ENCODE measurements at regions not wholly inside any gene's neighbourhood (a gene's known extent, or its start where the extent isn't known, plus 50 kb on each side); places are given as distances from the start of the nearest gene placed in this dataset.

DNA sequence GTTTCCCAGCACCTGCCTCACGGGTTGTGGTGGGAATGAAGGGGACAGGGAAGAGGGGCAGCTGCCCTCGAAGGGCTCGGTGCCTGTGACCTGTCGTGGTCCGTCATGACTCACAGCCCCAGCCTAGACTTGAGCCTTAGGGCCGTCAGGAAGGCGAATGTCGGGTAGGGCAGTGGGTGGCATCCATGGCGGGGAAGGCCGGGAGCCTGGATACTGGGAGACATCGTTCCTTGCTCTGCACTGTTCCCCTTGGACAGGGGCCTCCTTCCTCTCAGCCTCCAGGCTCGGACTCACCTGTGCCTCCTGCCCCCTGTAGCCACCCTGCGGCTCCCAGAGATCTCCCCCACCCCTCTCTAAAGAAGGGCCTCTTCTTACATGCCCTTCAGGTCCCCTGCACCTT is 52.2 kb upstream of the APCDD1L start:
- Histone ChIP-seq H2AFZ (ENCODE audit: low read length) (no peak overlapping the region), H3K4me3 (ENCODE audit: low read depth, low read length, poor library complexity, severe bottlenecking) (no peak overlapping the region), H3K9me2 (ENCODE audit: insufficient read depth, low read length) (no peaks in the 10 kb centered on the region), H3K27ac (ENCODE audit: low read depth, low read length, poor library complexity, severe bottlenecking) (no peak overlapping the region), H3K9me3 (ENCODE audit: low read length) (no peaks in the 10 kb centered on the region), H3K79me2 (ENCODE audit: insufficient read depth, low read depth, low read length) (no peaks in the 10 kb centered on the region), H4K20me1 (ENCODE audit: insufficient read depth, low read length) (no peaks in the 10 kb centered on the region), H3K36me3 (ENCODE audit: insufficient read depth, low read length) (no peaks in the 10 kb centered on the region), H3K4me1 (ENCODE audit: insufficient read depth, low read length, poor library complexity, severe bottlenecking) (no peaks in the 10 kb centered on the region), H3K4me2 (ENCODE audit: low read length) (no peak overlapping the region)
- intact Hi-C loops (cut with micrococcal nuclease; ENCODE audit: unreplicated experiment): no loop called here
- no TSS peak for BruUV-seq (replicated peaks)
- ChIA-PET CTCF (ENCODE audit: unreplicated experiment) (no interaction called here), POLR2A (no interaction called here)
- no peak for DNase-seq (ENCODE audit: low spot score)
- TF ChIP-seq EZH2phosphoT487 (IDR thresholded peaks at IDR 0.05; ENCODE audit: borderline replicate concordance, low read depth, low read length): no peak
- TF ChIP-seq, protein P1, sequence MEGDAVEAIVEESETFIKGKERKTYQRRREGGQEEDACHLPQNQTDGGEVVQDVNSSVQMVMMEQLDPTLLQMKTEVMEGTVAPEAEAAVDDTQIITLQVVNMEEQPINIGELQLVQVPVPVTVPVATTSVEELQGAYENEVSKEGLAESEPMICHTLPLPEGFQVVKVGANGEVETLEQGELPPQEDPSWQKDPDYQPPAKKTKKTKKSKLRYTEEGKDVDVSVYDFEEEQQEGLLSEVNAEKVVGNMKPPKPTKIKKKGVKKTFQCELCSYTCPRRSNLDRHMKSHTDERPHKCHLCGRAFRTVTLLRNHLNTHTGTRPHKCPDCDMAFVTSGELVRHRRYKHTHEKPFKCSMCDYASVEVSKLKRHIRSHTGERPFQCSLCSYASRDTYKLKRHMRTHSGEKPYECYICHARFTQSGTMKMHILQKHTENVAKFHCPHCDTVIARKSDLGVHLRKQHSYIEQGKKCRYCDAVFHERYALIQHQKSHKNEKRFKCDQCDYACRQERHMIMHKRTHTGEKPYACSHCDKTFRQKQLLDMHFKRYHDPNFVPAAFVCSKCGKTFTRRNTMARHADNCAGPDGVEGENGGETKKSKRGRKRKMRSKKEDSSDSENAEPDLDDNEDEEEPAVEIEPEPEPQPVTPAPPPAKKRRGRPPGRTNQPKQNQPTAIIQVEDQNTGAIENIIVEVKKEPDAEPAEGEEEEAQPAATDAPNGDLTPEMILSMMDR (conservative IDR thresholded peaks at IDR 0.05; ENCODE audit: low read length): no peak

DNA sequence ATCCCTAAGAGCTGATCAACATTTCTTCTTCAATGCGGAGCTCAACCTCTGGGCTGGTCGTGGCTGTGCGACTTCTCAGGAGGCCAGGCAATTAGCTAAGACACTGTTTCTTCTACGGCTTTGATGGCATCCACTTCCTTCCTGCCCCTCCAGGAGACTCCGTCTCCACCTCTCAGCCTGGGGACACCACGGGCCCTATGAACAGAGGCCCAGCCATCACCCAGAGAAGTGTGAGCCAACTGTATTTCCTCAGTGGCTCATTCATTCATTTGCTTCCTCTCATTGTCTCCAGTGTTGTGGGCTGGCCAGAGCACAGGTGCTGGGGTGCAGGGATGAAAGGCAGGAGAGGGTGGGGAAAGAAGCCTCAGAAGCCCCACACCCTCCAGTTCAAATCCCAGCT is 51.8 kb upstream of the APCDD1L start:
- TF ChIP-seq, protein P1 (conservative IDR thresholded peaks at IDR 0.05; ENCODE audit: low read length): no peak
- TF ChIP-seq EZH2phosphoT487 (IDR thresholded peaks at IDR 0.05; ENCODE audit: borderline replicate concordance, low read depth, low read length): no peak
- Histone ChIP-seq H3K4me3 (ENCODE audit: low read depth, low read length, poor library complexity, severe bottlenecking) (no peak overlapping the region), H2AFZ (ENCODE audit: low read length) (no peak overlapping the region), H3K9me2 (ENCODE audit: insufficient read depth, low read length) (no peaks in the 10 kb centered on the region), H3K36me3 (ENCODE audit: insufficient read depth, low read length) (no peaks in the 10 kb centered on the region), H3K4me2 (ENCODE audit: low read length) (no peak overlapping the region), H4K20me1 (ENCODE audit: insufficient read depth, low read length) (no peaks in the 10 kb centered on the region), H3K9me3 (ENCODE audit: low read length) (no peaks in the 10 kb centered on the region), H3K79me2 (ENCODE audit: insufficient read depth, low read depth, low read length) (no peaks in the 10 kb centered on the region), H3K4me1 (ENCODE audit: insufficient read depth, low read length, poor library complexity, severe bottlenecking) (no peaks in the 10 kb centered on the region), H3K27ac (ENCODE audit: low read depth, low read length, poor library complexity, severe bottlenecking) (no peak overlapping the region)
- CTCF ChIA-PET (ENCODE audit: unreplicated experiment): no interaction called here
- POLR2A ChIA-PET: no interaction called here
- no TSS peak for BruUV-seq (replicated peaks)
- intact Hi-C loops (cut with micrococcal nuclease; ENCODE audit: unreplicated experiment): no loop called here
- DNase-seq (ENCODE audit: low spot score): no peak

DNA sequence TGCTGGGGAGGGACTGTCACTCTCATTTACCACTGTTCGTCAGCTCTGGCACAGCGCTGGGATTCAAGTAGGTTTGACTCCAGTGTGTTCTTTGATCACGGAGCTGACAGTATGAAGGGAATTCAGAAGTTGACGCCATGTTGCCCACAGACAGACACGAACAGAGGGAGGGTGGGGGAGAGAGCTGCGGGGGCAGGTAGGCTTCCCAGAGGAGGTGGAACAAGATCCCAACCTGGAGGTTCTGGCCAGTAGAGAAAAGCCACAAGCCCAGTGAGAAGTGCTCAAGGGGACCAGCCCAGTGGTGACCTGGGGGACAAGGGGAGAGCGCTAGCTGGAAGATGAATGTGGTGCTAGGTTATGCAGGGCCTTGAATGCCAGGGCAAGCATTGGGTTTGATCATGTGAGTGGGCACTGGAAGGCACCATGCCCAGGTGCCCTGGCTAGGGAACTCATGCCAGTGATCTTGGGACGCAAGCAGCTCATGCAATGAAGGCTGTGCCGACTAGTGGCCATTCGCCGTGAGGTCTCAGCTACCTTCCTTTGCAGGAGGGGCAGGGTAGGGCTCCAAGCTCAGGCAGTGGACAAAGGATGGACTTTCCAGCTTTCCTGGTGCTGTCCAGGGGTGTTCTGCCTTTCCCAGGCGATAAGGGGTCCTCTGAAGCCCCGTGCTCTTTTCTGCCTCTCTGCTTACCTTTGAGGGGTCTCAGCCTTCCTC is 50.4 kb upstream of the APCDD1L start:
- no TSS peak for BruUV-seq (replicated peaks)
- Histone ChIP-seq H3K36me3 (ENCODE audit: insufficient read depth, low read length) (no peaks in the 10 kb centered on the region), H3K4me2 (ENCODE audit: low read length) (no peak overlapping the region), H4K20me1 (ENCODE audit: insufficient read depth, low read length) (no peaks in the 10 kb centered on the region), H3K9me3 (ENCODE audit: low read length) (no peaks in the 10 kb centered on the region), H3K4me3 (ENCODE audit: low read depth, low read length, poor library complexity, severe bottlenecking) (no peak overlapping the region), H3K79me2 (ENCODE audit: insufficient read depth, low read depth, low read length) (no peaks in the 10 kb centered on the region), H3K9me2 (ENCODE audit: insufficient read depth, low read length) (no peaks in the 10 kb centered on the region), H3K4me1 (ENCODE audit: insufficient read depth, low read length, poor library complexity, severe bottlenecking) (no peaks in the 10 kb centered on the region), H3K27ac (ENCODE audit: low read depth, low read length, poor library complexity, severe bottlenecking) (no peak overlapping the region), H2AFZ (ENCODE audit: low read length) (no peak overlapping the region)
- TF ChIP-seq, protein P1 (conservative IDR thresholded peaks at IDR 0.05; ENCODE audit: low read length): no peak
- TF ChIP-seq EZH2phosphoT487 (IDR thresholded peaks at IDR 0.05; ENCODE audit: borderline replicate concordance, low read depth, low read length): no peak
- DNase-seq (ENCODE audit: low spot score): no peak
- intact Hi-C loops (cut with micrococcal nuclease; ENCODE audit: unreplicated experiment): no loop called here
- ChIA-PET CTCF (ENCODE audit: unreplicated experiment) (no interaction called here), POLR2A (no interaction called here)
